Hippocampal formation (tissue), 2 donors: ENCODE measurements at regions not wholly inside any gene's neighbourhood (a gene's known extent, or its start where the extent isn't known, plus 50 kb on each side); places are given as distances from the start of the nearest gene placed in this dataset.
"Not testable (repeated sequence)": the region's sequence is repeated elsewhere in the genome, so short reads cannot be mapped to it uniquely, and the experiment has no call there.

Experiments used
- DNase-seq, 2 donors: peaks; one replicate each; lab custom pipeline; 2025; lab: John Stamatoyannopoulos, UW

DNA sequence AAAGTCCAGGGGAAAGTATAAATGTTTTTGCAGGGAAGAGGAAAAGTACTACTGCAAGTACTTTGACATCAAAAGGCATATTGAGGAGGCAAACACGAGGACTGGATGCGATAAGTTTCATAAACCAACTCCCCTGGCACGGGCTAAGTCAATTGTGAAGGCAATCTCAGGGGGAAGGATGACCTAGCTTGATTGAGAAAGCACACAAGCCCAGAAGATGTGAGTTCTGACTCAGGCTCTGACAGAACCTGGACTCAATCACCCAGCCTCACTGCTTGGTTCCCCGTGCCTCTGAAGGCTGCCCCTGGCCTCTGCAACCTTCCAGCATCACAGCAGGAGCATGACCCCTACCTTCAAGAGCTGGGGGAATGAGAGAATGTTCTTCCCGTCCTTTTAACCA, 93.2 kb upstream of the ZNF438 start:
- DNase-seq, result no peak

DNA sequence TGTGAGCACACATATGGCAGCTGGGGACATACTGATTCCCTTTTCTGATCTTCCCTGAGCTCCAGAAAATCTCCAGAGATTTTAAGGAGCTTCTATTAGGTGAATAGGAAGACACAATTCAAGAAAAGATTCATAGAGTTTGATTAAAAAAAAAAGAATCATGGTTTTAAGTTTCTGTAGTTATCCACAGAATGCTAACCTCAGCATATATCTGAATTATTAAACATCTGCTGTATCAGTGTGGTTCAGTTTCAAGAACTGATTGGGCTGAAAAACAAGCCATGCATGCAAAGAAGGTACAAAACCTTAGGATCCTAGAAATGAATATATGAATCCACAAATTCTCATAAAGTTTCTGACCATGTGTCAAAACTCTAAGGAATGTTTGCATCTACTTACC, 94.1 kb upstream of the ZNF438 start:
- DNase-seq, result no peak

DNA sequence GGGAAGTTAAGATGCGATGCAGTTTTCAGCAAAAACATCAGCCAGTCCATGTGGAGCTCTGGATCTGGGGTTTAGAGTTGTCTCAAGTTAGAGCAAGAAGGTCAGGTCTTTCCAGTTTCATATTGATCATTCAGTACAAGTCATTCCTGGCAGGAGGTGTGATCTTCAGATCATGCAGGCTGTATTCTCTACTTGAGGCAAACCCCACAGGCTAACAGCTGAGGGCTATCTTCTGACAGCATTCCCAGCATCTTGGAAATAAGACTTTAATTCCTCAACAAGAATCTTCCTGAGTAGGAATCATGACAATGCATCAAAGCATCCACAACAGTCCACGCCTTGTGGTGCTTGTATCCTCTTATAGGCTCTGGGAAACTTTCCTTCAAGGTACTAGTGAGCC, 94.9 kb upstream of the ZNF438 start:
- no peak for DNase-seq

DNA sequence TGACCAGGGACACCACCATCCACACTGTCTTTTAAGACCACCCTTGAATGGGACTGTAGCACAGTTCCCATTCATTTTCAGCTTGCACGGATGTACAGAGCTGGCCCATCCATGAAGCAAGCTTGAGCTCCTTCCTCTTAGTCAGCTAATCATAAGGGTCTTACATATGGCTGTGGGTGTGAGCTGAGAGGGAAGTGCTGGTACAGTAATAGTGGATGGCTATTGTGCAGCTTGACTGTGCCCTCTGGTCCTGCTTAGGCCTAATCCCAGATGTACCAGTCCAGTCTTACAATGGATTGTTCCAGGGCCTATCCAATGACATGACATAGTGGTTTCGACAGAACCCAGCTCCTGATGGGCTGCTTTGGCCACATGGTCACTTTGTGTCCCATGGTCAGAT, 96.9 kb upstream of the ZNF438 start:
- no peak for DNase-seq

DNA sequence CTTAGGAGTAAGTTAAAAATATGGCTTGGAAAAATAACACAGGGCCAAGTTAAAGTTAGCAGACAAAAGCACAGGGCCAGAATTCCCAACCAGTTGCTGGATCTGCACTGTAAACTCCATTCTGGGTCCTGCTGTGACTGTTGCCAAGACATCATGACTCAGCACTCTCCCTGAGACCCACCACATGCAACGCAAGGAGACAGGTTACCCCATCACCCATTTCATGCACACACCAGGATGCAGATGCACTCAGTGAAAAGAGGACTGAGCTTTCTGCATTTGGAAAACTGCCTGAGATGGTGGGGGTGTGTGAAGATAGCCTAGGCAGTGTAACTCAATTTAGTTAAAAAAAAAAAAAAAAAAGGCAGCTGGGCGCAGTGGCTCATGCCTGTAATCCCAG, 97.6 kb upstream of the ZNF438 start:
- DNase-seq, result no peak

DNA sequence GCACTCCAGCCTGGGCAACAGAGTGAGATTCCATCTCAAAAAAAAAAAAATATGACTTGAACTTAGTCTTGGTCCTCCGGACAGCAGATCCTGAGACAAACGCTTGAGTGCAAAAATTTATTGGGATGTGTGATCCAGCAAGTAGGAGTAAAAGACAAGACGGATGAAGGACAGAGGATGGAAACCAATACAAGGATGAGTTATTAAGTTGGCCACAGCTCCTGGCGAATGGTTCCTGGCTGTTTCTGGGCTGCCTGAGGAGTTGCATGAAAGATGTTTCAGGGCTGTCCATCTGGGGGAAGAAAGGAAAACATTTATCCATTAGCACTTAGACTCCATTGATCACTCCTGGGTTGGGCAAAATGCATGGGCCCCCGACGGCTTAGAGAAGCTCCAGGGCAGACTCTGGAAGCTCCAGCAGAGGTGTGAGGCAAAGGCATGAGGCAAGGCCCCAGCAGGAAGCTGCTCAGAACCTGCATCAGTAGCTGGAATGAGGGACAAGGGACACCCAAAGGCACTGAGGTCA, 98.3 kb upstream of the ZNF438 start:
- DNase-seq, result no peak

DNA sequence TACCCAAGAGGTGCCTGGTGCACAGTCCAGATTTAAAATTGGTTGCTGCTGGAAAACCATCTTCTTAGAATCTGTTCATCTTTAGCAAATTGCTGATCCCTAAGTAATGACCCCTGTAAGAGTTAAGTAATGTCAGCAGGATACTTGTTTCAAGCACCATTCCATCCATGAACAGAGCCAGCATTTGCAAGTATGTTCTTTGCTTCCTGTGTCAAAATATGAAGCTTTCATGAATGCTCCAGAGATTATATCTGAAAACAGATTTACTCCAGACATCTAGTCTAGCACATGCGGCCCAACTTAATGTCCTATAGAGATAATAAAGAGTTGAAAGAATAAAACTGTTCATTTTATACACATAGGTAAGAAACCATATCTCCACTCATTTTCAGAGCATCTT, 98.7 kb upstream of the ZNF438 start:
- DNase-seq, result no peak

DNA sequence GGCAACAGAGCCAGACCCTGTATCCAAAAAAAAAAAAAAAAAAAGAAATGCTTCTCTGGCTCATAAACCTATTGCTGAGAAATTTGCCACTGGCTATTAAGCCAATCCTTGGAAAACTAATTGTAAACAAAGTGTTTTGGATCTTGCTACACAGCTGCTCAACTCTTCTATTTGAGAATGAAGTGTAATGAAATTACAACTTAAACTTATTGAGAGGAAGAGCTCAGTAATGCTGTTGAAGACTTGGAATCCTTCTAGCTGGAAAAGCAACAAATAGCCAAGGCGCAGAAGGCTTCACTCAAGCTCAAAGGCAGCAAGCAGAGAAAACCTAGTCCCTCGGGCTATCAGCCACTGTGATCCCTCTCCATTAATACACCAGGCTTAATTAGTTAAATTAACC, 99.6 kb upstream of the ZNF438 start:
- no peak for DNase-seq

DNA sequence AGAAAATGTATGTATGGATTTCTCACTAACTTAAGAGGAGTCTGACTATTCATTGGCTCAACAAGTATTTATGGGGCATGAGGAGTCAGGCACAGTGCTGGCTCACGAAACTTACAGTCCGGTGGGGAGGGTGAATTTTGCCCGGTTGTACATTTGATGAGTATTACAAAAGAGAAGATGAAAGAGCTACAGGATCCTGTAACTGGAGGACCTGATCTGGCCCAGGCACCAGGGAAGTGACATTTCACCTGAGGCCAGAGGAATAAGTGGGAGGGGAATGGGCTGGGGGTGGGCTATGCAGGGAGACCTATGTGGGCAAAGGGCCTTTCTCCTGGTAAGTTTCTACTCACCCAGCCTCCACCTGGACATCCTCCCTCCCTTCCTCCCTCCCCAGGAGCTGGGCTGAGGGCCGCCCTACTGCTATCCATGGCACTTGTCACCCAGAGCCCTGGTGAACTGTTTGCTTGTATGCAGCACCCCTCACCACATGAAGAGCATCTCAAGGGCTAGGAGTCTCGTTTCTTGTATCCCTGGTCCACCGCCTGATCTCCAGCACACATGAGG, 101.1 kb upstream of the ZNF438 start:
- no peak for DNase-seq

DNA sequence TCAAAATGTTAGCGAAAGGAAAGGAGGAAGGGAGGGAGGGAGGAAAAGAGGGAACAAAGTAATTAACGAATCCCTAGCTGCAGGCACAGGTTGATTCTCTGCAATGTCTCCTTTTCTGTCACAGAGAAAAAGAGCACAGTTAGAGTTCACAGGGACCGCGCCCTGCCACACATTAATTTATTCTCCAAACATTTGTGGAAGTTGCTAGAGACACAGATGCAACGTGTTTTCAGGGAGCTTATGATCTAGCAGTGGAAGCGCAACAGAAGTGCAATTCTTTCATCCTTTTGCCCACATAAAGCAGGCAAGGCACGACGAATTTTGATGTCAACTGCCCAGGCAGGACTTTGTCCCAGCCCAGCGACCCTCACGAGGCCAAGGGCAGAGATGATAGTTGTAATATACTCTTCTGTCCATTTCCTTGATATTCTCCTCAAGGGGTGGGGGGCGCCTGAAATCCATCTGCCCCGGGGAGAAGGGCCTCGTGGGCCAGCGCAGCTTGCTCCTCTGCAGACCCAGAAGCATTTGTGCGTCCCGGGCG, 101.7 kb upstream of the ZNF438 start:
- DNase-seq, result no peak

DNA sequence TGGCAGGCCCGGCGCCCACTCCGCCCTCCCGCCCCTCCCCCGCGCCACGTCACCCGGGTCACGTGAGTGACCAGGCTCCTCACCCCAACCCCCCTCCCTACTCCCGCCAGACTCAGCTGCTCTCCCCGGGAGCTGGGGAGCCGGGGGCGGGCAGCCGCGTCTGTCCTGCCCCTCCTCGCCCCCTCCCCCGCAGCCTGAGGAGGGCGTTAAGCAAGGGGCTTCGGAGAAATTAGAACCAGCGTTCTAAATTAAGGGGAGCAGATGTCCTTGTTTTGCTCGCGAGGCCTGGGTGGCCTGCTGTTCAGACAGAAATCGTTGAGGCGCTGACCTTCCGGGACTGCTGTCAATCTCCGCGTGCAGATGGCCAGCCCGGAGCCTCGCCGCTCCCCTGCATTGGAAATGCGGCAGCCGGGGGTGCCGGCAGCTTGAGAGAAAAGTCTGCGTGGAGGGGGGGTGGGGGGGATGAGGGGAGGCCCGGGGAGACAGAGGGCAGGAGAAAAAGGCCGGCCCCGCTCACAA, 102.2 kb upstream of the ZNF438 start:
- DNase-seq, result peak; percentile 84 to 85

DNA sequence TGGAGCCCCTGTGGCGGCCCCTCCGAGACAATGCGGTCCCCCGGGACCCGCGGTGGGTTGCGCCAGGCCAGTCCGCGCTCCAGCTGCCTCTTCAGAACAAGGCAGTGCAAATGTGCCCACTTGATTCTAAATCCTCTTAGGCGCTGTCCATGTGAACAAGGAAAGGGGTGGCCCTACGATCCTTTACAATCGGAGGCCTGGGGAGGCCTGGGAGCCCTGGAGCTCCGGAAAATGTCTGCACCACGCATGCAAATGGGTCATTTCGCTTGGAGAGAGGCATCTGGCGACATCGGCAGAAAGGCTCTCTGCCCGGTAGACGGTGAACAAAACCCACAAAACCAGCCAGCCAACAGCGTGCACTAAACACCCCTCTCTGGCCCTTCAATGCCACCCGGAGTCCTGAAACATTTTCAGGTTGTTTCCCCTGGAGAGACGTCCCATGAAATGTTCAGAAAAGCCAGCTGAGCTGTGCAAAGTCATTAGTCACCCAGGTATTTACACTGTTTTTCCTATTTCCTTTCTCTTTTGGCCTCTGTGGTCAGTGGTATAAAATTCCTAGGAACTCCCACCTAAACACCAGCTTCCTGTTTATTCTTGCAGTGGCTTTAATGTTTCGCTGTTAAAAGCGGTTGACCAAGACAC, 102.8 kb upstream of the ZNF438 start:
- peak; percentile 62 to 73 for DNase-seq

DNA sequence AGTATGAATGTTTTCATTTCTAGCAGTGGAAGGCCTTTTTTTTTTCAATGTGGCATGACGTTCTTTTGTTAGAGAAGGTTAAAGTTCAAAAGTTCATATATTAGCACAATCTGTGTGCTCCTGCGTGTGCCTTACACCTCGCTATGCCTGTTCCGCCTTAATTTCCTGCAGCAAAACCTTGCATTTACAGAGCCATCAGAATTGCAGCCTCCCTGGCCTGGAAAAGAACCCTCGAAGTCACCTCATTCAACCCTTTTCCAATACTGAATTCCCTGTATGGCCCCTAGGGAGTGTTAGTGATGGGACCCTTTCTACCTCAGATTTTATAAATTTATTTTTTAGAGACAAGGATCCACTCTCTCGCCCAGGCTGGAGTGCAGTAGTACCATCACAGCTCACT, 103.5 kb upstream of the ZNF438 start:
- no peak for DNase-seq

DNA sequence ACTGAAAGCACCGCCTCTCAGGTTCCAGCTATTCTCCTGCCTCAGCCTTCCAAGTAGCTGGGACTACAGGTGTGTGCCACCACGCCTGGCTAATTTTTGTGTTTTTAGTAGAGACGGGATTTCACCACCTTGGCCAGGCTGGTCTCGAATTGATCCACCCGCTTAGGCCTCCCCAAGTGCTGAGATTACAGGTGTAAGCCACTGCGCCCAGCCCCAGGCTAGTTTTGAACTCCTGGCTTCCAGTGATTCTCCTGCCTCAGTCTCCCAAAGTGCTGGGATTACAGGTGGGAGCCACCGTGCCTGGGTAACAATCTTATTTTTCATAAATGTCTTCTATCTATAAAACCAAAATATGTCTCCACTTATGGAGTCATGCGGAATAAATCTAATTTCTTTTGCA, 104.1 kb upstream of the ZNF438 start:
- DNase-seq, result not testable (repeated sequence)

DNA sequence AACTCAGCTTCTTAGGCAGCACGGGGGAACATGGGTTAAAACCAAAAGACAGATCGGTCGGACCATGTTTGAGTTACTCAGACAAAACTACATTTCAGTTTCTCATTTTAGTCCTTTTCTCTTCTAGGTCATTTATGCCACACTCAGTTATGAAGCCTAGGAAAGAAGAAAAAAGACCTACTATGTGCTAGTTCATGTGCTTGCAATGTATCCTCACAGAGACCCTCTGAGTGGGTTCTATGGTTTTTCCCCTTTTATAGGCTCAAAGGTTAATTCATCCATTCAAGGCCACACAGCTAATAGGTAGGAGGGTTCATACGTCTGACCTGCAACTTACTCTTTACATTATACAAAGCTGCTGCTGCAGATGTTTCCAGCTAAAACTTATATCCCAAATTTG, 104.7 kb upstream of the ZNF438 start:
- DNase-seq, result no peak

DNA sequence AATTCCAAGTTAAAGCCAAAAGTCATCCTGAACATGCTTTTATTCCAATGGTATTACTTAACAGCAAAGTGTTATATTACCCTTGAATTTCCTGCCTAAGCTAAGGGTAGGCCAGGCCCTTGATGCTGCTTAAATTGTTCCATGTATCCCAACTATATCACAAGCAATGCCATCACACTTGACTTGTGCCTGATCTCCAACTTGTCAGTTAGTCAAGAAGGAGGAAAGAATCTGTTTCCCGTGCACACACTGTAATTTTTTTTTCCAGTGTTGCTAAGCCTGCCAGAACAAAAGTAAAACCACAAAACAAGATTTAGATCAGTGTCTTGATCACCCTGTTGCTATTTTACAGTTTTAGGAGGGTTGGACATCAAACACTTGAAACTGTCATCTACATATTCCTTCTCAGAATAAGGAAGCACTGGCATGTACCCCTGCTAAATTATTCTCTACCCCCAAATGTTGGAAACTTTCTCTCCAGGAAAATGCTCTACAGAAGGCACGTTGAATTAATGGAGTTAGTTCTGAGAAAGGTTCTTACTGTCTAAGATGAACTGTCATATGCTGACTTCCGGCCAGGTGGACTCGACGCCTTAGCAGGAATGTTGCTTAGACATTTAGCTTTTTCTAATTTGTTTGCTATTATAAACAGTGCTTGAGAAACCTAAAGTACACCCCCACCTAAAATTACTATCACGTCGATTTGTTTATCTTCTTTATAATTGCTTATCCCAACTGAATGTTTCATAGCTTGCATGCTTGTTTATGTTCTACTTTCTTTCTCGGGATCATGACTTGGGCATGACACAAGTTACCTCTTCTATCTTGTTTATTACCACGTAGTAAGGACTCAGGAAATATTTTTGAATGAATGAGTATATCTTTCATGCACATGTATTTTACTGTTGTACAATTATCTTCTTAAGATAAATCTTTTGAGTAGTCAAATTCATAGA, 105.5 kb upstream of the ZNF438 start:
- no peak for DNase-seq

DNA sequence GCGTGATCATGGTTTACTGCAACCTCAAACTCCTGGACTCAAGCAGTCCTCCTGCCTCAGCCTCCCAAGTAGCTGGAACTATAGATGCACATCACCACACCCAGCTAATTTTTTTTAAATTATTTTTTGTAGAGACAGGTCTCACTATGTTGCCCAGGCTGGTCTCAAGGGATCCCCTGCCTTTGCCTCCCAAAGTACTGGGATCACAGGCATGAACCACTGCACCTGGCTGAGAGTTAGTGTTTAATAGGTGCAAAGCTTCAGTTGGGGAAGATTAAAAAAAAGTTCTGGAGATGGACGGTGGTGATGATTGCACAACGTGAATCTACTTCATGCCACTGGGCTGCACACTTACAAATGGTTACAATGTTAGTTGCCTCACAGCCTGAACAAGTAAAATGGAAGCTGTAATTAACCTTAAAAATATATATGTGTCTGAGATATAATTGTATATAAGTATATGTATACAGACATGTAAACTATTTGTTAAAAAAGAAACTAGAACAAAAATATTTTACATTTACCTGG, 106.4 kb upstream of the ZNF438 start:
- no peak for DNase-seq

DNA sequence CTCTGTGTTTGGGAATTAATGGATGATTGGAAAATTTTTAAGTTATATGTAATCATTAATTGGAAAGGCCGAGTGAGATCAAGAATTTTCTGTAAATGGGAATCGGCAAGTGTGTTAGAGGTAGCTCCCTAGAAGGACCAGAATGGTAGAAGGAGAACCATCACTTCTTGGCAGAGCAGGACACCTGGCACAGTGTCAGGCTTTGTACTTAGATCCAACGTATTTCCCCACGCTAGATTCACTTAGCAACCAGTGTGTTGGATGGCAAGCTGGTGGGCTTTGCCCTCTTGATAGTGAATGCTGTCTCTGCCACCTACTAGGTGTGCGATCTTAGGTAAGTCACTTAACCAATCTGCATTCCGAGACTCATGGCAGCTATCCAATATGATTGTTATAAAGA, 107.8 kb upstream of the ZNF438 start:
- DNase-seq, result no peak

DNA sequence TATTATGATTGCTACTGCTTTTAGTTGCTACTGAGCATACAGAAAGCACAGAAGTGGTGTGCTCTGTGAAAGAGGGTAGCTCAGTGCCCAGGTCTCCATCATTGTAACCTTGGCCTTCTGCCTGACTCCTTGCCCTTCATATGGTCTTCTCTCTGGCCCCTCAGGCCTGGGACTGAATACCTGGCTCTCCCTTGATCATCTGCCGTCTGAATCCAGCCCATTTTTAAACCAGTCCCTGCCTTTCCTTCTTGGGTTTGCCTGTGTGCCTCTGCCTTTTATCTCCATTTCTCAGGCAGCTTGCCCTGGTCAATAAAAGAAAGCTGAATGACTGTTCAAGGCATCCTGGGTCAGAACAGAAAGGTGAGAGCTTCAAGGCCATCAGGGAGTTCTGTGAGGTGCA, 109.1 kb upstream of the ZNF438 start:
- no peak for DNase-seq

DNA sequence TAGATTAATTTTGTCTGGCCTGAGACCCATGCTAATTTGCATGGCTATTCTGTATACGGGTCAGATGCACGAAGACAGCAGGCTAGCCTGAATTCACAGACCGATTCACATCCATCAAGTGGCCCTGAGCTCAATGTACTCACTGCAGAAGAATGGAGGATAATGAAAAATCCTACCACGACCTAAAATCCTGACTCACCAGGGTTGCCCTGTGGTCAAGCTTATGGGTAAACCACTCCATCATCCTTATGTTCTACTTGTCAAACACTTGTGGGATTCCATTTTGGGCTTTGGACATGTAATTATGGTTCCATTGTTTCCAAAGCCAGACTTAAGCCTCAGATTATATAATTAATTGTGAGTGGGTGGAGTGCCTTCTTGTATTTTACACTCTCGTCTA, 110.4 kb upstream of the ZNF438 start:
- no peak for DNase-seq

DNA sequence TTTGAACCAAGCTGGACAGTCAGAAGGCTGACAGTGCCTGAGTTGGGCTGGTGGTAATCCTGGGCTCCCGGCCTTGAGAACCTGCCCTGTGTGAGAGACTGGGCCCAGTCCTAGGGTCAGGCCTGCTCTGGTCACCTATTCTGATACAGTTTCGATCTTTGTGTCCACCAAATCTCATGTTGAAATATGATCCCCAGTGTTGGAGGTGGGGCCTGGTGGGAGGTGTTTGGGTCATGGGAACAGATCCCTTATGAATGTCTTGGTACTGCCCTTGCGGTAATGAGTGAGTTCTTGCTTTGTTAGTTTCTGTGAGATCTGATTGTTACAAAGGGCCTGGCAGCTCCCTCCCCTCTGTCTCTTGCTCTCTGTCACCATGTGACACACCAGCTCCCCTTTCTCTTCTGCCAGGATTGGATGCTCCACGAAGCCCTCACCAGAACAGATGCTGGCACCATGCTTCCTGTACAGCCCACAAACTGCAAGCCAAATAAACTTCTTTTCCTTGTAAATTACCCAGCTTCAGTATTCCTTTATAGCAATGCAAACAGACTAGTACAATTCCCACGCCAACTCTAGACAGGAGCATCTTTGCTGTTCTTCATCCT, 111.8 kb upstream of the ZNF438 start:
- DNase-seq, result peak; percentile 17 to 20

DNA sequence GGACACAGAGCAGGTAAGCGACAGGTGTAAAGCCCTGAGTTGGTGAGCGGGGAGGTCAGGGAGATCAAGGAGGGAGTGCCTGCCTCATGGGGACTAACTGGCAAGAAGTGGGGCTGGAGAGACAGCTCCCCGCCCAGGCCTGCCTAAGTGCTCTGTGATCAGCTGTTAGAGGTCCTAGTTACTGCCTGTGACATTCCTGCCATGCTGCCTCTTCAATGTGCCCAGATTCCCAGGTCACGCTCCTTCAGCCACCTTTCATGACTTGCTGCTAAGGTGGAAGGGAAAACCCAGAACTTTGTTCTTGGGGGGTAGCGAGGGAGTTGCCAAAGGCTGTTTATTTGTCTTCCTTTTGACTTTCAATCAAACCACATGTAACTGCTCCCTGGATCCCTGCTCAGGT, 114.3 kb upstream of the ZNF438 start:
- DNase-seq, result no peak
